EH (cell line): ENCODE measurements at regions not wholly inside any gene's neighbourhood (a gene's known extent, or its start where the extent isn't known, plus 50 kb on each side); places are given as distances from the start of the nearest gene placed in this dataset.
"Not testable (repeated sequence)": the region's sequence is repeated elsewhere in the genome, so short reads cannot be mapped to it uniquely, and the experiment has no call there.

ENCODE experiments used
- DNase-seq: peaks from one replicate; pipeline ENCODE4 v3.0.0-alpha.2; 2015; ENCODE audit warnings: low read depth

- no peak for DNase-seq
These were observed 1094.9 kb upstream of the SLIT2 start for GRCh38 chr4:19156786-19157185.

- DNase-seq, result no peak
These were observed 1096.1 kb upstream of the SLIT2 start for GRCh38 chr4:19155568-19155967.

GRCh38 chr4:19154267-19154666 is 1097.4 kb upstream of the SLIT2 start:
- not testable (repeated sequence) for DNase-seq

DNA sequence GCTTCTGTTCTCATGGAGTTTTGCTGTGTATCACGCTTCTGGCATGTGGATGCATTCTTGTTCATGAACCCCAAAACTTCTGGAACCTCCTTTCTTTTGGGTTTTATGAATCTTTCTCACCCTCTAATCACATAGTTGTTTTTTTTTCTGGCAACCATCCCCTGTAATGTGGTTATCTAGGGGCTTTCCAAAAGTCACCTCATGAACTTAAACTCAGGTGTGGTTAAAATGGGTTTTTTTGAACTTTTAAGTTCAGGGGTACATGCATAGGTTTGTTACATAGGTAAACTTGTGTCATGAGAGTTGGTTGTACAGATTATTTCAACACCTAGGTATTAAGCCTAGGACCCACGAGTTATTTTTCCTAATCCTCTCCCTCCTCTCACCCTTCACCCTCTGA is 1099.4 kb upstream of the SLIT2 start:
- no peak for DNase-seq

GRCh38 chr4:19151684-19152083 is 1100.0 kb upstream of the SLIT2 start:
- no peak for DNase-seq

DNA sequence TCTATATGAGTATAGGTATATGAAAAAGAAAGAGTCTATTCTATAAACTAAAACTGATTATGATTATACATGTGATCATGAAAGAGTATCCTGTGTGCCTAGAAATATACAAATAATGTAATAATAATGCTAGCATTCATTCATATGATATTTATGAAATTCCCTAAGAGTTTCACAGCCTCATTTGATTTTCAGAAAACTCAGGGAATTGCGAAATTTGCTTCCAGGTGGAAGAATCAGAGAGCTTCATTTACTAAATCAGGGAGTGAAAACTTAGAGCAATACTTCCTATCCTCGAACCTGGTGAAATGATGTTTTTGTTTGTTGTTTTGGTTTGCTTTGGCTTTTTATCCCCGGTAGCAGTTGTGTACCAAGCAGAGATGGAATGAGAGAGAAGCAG is 1105.7 kb upstream of the SLIT2 start:
- DNase-seq, result no peak

GRCh38 chr4:19135895-19136633 is 1114.5 kb upstream of the LCORL start:
- no peak for DNase-seq

- no peak for DNase-seq
These were observed 1113.1 kb upstream of the LCORL start for GRCh38 chr4:19134685-19135084.

GRCh38 chr4:19133315-19133714 is 1111.8 kb upstream of the LCORL start:
- no peak for DNase-seq

DNA sequence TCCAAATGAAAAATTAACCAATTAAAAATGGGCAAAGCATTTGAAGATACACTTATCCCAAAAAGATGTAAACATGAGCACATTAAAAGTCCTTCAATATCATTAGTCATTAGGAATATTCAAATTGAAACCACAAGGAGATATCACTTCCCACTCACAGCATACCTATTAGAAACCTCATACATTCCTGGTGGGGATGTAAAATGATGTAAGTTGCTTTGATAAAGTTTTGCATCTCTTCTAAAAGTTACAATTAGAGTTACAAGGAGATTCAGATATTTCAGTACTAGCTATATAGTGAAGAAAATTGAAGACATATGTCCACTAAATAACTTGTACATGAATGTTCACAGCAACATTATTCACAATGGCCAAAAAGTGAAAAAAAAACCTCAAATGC is 1109.3 kb upstream of the LCORL start:
- peak; percentile 73 for DNase-seq

DNA sequence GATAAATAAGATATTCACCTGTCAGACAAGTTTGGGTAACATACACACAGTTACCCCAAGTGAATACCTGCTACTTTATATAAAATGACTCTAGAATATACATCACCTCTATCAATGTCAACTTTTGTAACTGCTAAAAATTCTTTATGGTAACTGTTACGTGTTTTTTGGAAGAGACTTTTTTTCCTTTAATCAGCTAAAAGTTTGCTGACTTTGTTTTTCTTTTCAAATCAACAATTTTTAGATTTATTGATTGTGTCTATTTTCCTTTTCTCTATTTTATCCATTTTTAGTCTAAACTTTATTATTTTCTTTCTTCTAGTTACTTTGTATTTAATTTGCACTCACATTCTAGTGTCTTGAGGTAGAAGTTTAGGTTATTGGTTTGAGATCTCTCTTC is 1106.6 kb upstream of the LCORL start:
- no peak for DNase-seq

- no peak for DNase-seq
These were observed 1105.3 kb upstream of the LCORL start for GRCh38 chr4:19126903-19127302.

- no peak for DNase-seq
These were observed 1102.1 kb upstream of the LCORL start for GRCh38 chr4:19123681-19124080.

DNA sequence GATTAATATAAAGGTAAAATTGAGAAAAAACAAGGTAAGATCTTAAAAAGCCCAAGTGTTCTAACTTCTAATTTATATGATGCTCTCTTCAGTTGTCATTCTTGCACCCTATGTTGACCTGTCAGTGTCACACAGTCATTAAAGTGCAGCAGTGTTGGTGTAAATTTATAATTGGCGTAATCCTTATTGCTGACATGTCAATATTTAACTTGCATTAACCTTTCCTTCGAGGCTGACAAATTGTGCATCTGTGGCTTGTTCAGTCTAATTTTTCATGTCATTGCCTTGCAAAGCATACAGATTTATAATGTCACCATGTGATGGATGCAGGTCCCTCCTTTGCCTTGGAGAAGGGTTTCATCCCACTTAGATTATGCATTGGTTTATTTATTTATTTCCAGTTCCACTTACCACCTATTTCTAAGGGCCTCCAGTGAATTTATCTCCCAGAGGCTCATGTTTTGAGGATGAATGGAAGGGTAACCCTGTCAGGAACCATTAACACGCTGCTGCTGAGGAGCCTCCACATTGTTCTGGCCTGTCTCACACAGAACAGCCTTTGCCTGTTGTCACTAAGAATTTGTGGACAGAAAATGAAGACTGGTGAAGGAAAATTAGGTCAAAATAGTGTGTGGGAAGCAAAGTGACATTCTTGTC is 1098.5 kb upstream of the LCORL start:
- DNase-seq, result no peak

DNA sequence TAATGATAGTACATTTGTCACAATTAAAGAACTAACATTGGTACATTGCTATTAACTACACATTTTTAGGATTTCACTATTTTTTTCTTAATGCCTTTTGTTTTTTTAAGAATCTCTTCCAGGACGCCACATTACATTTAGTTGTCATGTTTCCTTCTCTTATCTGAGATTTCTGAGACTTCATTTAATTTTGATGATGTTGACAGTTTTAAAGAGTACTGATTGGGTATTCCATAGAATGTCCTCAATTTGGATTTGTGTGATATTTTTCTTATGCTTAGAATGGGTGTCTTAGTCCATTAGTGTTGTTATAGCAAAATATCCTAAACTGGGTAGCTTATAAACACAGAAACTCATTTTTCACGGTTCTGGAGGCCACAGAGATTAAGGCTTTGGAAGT is 1095.5 kb upstream of the LCORL start:
- no peak for DNase-seq

DNA sequence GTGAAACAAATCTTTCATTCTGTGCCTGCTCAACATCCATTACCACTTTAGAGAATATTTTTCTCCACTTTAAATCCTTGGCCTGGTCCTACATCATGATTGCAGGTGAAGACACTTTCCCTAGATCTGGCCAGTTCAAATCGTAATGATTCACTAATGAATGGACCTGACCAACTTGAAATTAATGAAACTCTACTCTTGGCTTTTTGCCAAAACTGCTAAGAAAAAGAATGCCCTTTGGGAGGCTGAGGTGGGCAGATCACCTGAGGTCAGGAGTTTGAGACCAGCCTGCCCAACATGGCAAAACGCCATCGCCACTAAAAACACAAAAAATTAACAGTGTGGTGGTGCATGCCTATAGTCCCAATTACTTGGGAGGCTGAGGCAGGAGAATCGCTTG is 1082.6 kb upstream of the LCORL start:
- no peak for DNase-seq

DNA sequence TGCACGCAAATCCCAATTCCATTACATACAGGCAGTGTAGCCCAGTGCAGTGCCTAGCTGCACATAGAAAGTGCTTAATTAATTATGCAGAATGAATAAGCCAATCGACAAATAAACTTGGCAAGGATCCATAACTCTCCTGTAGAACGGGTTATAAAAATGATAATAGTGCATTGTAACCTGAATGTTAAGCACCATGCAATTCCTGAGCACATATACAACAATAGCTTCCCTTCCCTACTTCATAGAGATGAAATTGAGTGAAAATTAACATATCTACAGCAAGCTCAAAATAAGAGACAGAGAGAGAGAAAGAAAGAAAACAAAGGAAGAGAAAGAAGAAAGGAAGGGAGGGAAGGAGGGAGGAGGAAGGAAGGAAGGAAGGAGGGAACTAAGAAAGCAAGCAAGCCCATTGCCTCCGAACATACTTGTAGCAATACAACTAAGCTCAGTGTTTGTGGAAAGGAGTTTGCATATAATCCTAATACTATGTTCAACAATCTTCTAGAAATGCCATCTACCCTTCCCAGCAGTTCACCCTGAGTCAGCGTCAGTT is 1074.0 kb upstream of the LCORL start:
- DNase-seq, result no peak

- DNase-seq, result no peak
These were observed 1072.4 kb upstream of the LCORL start for GRCh38 chr4:19093951-19094350.

- no peak for DNase-seq
These were observed 1071.2 kb upstream of the LCORL start for GRCh38 chr4:19092797-19093196.

GRCh38 chr4:19074036-19074435 is 1052.5 kb upstream of the LCORL start:
- DNase-seq, result no peak

- DNase-seq, result no peak
These were observed 1042.1 kb upstream of the LCORL start for GRCh38 chr4:19063662-19064061.

DNA sequence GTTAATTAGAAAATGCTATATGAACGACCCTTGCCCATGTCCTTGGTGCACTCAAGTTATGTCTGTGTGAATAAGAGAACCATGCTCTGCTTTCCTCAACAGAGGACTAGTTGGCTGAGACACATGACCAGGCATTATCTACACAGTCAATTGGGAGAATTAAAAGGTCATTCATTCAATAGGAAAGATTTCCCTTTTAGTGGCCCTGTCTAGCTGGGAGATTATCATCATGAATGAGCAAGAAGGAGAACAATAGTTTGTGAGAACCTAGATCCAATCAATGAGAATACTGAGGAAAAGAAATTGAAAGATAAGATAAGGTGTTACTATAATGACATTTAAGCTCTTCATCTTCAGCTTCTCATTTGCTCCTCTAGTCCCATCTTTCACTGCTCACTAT is 1033.4 kb upstream of the LCORL start:
- no peak for DNase-seq

- DNase-seq, result peak; percentile 11
These were observed 1030.3 kb upstream of the LCORL start for GRCh38 chr4:19051831-19052230.
